NCI-H345 (cell line): ENCODE measurements at regions not wholly inside any gene's neighbourhood (a gene's known extent, or its start where the extent isn't known, plus 50 kb on each side); places are given as distances from the start of the nearest gene placed in this dataset.

Experiments used
- DNase-seq: peaks from one replicate; lab custom pipeline; 2025; lab: John Stamatoyannopoulos, UW

GRCh38 chr6:25012657-25013056 is 76.9 kb upstream of the RIPOR2 start:
- DNase-seq = no peak

GRCh38 chr6:25013246-25013645 is 77.5 kb upstream of the RIPOR2 start:
- DNase-seq = no peak

- DNase-seq = no peak
Measured at GRCh38 chr6:25014369-25014768, 78.6 kb upstream of the RIPOR2 start.

- no peak for DNase-seq
Measured at GRCh38 chr6:25014791-25015560, 79.2 kb upstream of the RIPOR2 start.

- no peak for DNase-seq
Measured at GRCh38 chr6:25016014-25016720, 80.4 kb upstream of the RIPOR2 start.

- DNase-seq = no peak
Measured at GRCh38 chr6:25017486-25017885, 81.7 kb upstream of the RIPOR2 start.

GRCh38 chr6:25017932-25018567 is 82.3 kb upstream of the RIPOR2 start:
- DNase-seq = peak; percentile 68

GRCh38 chr6:25018568-25018954 is 82.8 kb upstream of the RIPOR2 start:
- no peak for DNase-seq

GRCh38 chr6:25022140-25022553 is 86.4 kb upstream of the RIPOR2 start:
- DNase-seq = no peak

GRCh38 chr6:25023781-25024180 is 88.0 kb upstream of the RIPOR2 start:
- DNase-seq = no peak

GRCh38 chr6:25024821-25025220 is 89.1 kb upstream of the RIPOR2 start:
- no peak for DNase-seq

- no peak for DNase-seq
Measured at GRCh38 chr6:25025248-25025918, 89.6 kb upstream of the RIPOR2 start.

- DNase-seq = no peak
Measured at GRCh38 chr6:25025919-25026301, 90.2 kb upstream of the RIPOR2 start.

- DNase-seq = peak; percentile 56
Measured at GRCh38 chr6:25026723-25027122, 91.0 kb upstream of the RIPOR2 start.

- DNase-seq = no peak
Measured at GRCh38 chr6:25027221-25027916, 91.6 kb upstream of the RIPOR2 start.

- DNase-seq = no peak
Measured at GRCh38 chr6:25028328-25028727, 92.6 kb upstream of the RIPOR2 start.

- DNase-seq = no peak
Measured at GRCh38 chr6:25032934-25033333, 97.2 kb upstream of the RIPOR2 start.

GRCh38 chr6:25034431-25034921 is 98.7 kb upstream of the RIPOR2 start:
- no peak for DNase-seq

- no peak for DNase-seq
Measured at GRCh38 chr6:25035174-25035511, 99.4 kb upstream of the RIPOR2 start.

- no peak for DNase-seq
Measured at GRCh38 chr6:25035512-25036435, 100.0 kb upstream of the RIPOR2 start.

GRCh38 chr6:25036461-25036860 is 100.7 kb upstream of the RIPOR2 start:
- no peak for DNase-seq
